ENCODE measurements at regions not wholly inside any gene's neighbourhood (a gene's known extent, or its start where the extent isn't known, plus 50 kb on each side); places are given as distances from the start of the nearest gene placed in this dataset.

DNA sequence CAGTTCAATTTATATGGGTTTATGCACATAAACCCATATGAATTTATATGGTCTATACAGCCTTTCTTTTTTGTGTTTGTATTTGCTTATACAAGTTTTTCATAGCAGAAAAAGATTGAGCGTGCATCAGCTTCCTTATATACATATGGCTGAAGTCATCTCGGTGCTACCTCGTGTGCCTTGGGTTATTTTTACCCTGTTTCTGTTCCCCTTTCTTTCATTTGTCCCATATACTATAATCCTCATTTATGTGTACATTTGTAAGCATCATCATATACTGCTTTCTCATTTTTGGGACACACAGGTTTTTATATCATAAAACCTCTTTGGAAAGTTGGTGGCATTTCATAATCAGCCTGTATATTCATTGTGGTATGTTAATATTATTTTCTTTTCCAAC lies 107.8 kb upstream of the ADAMTSL1 start:
- H3K4me3 ChIP-seq (ENCODE audit: low read depth, low read length): no peak overlapping the region
- TF ChIP-seq, protein P1, sequence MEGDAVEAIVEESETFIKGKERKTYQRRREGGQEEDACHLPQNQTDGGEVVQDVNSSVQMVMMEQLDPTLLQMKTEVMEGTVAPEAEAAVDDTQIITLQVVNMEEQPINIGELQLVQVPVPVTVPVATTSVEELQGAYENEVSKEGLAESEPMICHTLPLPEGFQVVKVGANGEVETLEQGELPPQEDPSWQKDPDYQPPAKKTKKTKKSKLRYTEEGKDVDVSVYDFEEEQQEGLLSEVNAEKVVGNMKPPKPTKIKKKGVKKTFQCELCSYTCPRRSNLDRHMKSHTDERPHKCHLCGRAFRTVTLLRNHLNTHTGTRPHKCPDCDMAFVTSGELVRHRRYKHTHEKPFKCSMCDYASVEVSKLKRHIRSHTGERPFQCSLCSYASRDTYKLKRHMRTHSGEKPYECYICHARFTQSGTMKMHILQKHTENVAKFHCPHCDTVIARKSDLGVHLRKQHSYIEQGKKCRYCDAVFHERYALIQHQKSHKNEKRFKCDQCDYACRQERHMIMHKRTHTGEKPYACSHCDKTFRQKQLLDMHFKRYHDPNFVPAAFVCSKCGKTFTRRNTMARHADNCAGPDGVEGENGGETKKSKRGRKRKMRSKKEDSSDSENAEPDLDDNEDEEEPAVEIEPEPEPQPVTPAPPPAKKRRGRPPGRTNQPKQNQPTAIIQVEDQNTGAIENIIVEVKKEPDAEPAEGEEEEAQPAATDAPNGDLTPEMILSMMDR (IDR thresholded peaks at IDR 0.05; ENCODE audit: low read depth, low read length, missing control alignments): no peak
- no peak for DNase-seq (ENCODE audit: low read depth)
- in situ Hi-C loops (cut with HindIII; ENCODE audit: low sequenced_read_pairs): no loop called here

DNA sequence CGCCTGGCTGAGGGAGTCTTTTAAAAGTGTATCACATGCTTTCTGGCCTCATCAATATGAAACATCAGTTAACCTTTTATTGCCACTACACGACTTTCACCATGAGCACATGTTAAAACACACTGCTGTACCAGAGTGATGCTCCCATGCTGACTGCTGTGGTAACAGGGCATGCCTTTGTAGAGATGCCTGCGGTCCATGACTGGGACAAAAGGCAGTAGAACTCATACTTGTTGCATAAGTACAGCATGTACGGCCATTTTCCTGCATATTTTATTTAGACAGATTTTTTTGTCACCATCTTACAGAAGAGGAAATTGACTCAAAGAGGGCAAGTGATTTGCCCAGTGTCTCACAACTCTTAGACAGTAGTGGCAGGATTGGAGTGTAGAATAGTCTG lies 105.7 kb upstream of the ADAMTSL1 start:
- no peak for DNase-seq (ENCODE audit: low read depth)

DNA sequence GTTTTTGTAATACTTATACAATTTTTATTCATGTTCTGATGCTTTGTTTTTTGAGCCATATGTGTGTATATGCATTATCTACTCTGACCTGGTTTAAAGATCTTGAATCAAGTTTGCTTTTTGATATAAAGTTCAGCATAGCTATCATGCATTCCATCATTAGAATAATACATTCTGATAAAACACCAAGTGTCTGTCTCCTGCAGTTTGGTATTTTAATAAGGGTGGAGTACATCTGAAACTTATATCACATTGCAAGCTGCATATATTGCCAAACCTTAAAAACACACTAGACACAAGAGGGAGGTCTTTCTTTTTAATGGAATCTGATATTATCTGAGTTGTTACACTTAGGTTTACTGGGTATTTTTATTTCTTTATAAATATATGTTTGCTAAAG lies 102.8 kb upstream of the ADAMTSL1 start:
- DNase-seq (ENCODE audit: low read depth): no peak
- TF ChIP-seq, protein P1 (IDR thresholded peaks at IDR 0.05; ENCODE audit: low read depth, low read length, missing control alignments): no peak
- in situ Hi-C loops (cut with HindIII; ENCODE audit: low sequenced_read_pairs): no loop called here

More for the DNA sequence above, 105.7 kb upstream of the ADAMTSL1 start:
- in situ Hi-C loops (cut with HindIII; ENCODE audit: low sequenced_read_pairs): no loop called here
- no peak overlapping the region for H3K4me3 ChIP-seq (ENCODE audit: low read depth, low read length)
- TF ChIP-seq, protein P1 (IDR thresholded peaks at IDR 0.05; ENCODE audit: low read depth, low read length, missing control alignments): no peak

DNA sequence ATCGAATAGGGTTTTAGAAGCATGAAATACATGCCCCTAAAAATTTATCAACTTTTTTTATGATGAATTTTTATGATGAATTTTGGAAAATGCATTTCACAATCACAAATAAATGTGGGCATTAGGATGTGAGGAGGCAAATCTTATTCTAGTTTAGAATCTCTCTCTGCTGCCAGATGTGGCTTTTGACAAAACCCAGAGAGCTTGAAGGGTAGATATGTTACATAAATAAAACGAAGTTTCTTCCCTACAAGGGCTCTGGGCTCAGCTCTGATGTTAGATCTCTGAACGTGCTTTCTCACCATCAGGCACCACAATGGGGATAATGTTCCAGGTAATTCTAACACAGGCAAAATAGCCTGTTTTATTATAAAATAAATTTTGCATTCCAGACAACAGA lies 102.3 kb upstream of the ADAMTSL1 start:
- no peak overlapping the region for H3K4me3 ChIP-seq (ENCODE audit: low read depth, low read length)
- in situ Hi-C loops (cut with HindIII; ENCODE audit: low sequenced_read_pairs): no loop called here
- TF ChIP-seq, protein P1 (IDR thresholded peaks at IDR 0.05; ENCODE audit: low read depth, low read length, missing control alignments): no peak
- no peak for DNase-seq (ENCODE audit: low read depth)

More for the DNA sequence above, 102.8 kb upstream of the ADAMTSL1 start:
- no peak overlapping the region for H3K4me3 ChIP-seq (ENCODE audit: low read depth, low read length)

DNA sequence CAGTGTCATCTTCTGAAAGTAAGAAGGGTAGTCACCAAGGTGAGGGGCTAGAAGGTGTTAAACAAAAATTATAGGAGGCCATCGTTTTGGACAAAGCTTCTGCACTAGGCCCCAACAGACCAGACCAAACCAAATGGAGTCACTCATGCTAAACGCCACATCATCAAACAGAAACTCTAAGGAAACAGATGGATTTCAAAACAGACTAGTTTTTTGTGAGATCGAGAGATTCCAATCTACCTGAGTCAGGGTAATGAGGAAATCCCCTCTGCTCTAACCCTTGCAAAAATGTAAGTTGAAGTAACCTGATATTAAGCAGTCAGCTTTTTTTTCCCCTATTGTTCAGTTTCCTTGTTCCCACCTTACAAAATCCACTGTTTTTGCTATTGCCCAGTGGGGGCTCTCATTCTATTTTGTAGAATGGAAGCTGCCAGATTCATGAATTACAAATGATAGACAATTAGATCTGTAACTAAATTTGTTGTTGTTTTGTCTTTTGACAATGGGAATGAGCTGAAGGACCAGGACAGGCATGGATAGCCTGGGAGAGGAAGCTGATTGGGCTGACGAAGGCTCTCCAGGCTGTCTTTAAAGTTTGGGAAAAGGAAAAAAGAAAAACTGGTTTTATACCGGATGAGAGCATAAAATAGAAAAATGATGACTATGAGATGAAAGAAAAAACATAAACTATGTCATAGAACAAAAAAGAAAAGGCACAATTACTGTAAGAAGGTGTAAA lies 94.7 kb upstream of the ADAMTSL1 start:
- DNase-seq (ENCODE audit: low read depth): peak; percentile 77
- TF ChIP-seq, protein P1 (IDR thresholded peaks at IDR 0.05; ENCODE audit: low read depth, low read length, missing control alignments): no peak
- in situ Hi-C loops (cut with HindIII; ENCODE audit: low sequenced_read_pairs): no loop called here

DNA sequence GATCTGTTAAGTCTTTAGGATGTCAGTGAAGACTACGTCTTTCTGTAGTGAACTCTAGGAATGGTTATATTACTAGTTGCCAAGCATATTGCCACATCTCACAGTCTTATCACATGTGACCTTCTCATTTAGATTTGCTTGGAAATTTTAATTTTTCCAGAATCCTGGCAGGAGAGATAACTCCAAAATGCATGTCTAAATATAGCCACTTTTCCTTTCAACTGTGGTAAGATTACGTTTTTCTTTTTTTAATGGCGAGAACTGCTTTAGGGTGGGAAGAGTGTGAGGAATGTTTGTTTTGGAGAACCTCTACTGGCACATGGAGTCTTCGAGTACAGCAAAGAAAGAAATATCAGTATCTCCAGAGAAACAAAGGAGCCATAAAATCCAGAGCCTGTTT lies 91.7 kb upstream of the ADAMTSL1 start:
- in situ Hi-C loops (cut with HindIII; ENCODE audit: low sequenced_read_pairs): no loop called here
- no peak for DNase-seq (ENCODE audit: low read depth)
- TF ChIP-seq, protein P1 (IDR thresholded peaks at IDR 0.05; ENCODE audit: low read depth, low read length, missing control alignments): no peak
- no peak overlapping the region for H3K4me3 ChIP-seq (ENCODE audit: low read depth, low read length)

More for the DNA sequence above, 94.7 kb upstream of the ADAMTSL1 start:
- H3K4me3 ChIP-seq (ENCODE audit: low read depth, low read length): no peak overlapping the region
